SU-DHL-6 (cell line): ENCODE measurements at regions not wholly inside any gene's neighbourhood (a gene's known extent, or its start where the extent isn't known, plus 50 kb on each side); places are given as distances from the start of the nearest gene placed in this dataset.

Source experiments
- EZH2phosphoT487 ChIP-seq: fragments of 200-600 bp; sonication (generic), shearing (Covaris generic); conservative IDR thresholded peaks from 2 replicates; pipeline ENCODE4 v1.6.1; 2018; ENCODE audit warnings: mild to moderate bottlenecking, antibody characterized with exemption, low read length, moderate library complexity, mixed read lengths
- TF ChIP-seq, protein P1 (sequence below): fragments of 200-600 bp; sonication (generic); IDR thresholded peaks from one replicate; pipeline ENCODE4 v1.5.1; 2017; ENCODE audit warnings: antibody characterized with exemption, mild to moderate bottlenecking, low read length, moderate library complexity; ENCODE audit not compliant: insufficient read depth, poor library complexity, severe bottlenecking

DNA sequence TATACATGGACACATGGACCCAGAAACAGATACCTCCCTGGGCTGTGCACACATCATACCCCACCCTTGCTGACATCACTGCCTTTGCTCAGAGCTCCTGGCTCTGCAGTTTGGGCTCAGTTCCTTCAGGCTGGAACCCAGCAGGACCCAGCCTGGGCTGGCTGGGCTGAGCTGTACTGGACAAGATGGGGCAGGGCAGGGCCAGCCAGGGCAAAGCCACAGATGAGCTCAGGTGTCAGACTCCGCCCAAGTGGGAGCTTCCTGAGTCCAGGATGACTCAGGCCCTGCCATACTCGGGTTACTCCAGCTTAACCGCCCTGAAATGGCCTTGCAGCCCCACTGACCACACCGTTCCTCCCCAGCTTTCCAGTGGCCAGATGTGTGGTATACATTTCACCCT is 284.9 kb downstream of the OSR1 start:
- TF ChIP-seq, protein P1, sequence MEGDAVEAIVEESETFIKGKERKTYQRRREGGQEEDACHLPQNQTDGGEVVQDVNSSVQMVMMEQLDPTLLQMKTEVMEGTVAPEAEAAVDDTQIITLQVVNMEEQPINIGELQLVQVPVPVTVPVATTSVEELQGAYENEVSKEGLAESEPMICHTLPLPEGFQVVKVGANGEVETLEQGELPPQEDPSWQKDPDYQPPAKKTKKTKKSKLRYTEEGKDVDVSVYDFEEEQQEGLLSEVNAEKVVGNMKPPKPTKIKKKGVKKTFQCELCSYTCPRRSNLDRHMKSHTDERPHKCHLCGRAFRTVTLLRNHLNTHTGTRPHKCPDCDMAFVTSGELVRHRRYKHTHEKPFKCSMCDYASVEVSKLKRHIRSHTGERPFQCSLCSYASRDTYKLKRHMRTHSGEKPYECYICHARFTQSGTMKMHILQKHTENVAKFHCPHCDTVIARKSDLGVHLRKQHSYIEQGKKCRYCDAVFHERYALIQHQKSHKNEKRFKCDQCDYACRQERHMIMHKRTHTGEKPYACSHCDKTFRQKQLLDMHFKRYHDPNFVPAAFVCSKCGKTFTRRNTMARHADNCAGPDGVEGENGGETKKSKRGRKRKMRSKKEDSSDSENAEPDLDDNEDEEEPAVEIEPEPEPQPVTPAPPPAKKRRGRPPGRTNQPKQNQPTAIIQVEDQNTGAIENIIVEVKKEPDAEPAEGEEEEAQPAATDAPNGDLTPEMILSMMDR, result no peak
- TF ChIP-seq EZH2phosphoT487, result no peak
